HG03342 (cell line): ENCODE measurements at regions not wholly inside any gene's neighbourhood (a gene's known extent, or its start where the extent isn't known, plus 50 kb on each side); places are given as distances from the start of the nearest gene placed in this dataset.

Source experiments
- ATAC-seq: cut with Tn5 transposase; IDR thresholded peaks from one replicate; pipeline ENCODE4 v1.9.1; 2021; ENCODE audit warnings: mild to moderate bottlenecking, moderate library complexity; ENCODE audit not compliant: unreplicated experiment

GRCh38 chr2:195606179-195606578 lies 50.8 kb upstream of the SLC39A10 start:
- ATAC-seq = no peak

- no peak for ATAC-seq
Measured at GRCh38 chr2:195604706-195605105, 52.3 kb upstream of the SLC39A10 start.

- no peak for ATAC-seq
Measured at GRCh38 chr2:195603998-195604397, 53.0 kb upstream of the SLC39A10 start.

GRCh38 chr2:195603408-195603807 lies 53.6 kb upstream of the SLC39A10 start:
- no peak for ATAC-seq

GRCh38 chr2:195602687-195603086 lies 54.3 kb upstream of the SLC39A10 start:
- ATAC-seq = no peak

GRCh38 chr2:195601361-195601760 lies 55.7 kb upstream of the SLC39A10 start:
- no peak for ATAC-seq

- no peak for ATAC-seq
Measured at GRCh38 chr2:195600778-195601177, 56.2 kb upstream of the SLC39A10 start.

- no peak for ATAC-seq
Measured at GRCh38 chr2:195596840-195597239, 60.2 kb upstream of the SLC39A10 start.

- ATAC-seq = peak; percentile 65
Measured at GRCh38 chr2:195595825-195596224, 61.2 kb upstream of the SLC39A10 start.

- ATAC-seq = no peak
Measured at GRCh38 chr2:195594919-195595694, 61.9 kb upstream of the SLC39A10 start.

- ATAC-seq = peak; percentile 64
Measured at GRCh38 chr2:195594248-195594647, 62.8 kb upstream of the SLC39A10 start.

GRCh38 chr2:195592105-195592504 lies 64.9 kb upstream of the SLC39A10 start:
- ATAC-seq = no peak

GRCh38 chr2:195590861-195591205 lies 66.2 kb upstream of the SLC39A10 start:
- no peak for ATAC-seq

- no peak for ATAC-seq
Measured at GRCh38 chr2:195590199-195590860, 66.7 kb upstream of the SLC39A10 start.

GRCh38 chr2:195587966-195588365 lies 69.1 kb upstream of the SLC39A10 start:
- no peak for ATAC-seq

- ATAC-seq = no peak
Measured at GRCh38 chr2:195586062-195586714, 70.8 kb upstream of the SLC39A10 start.

GRCh38 chr2:195582188-195582587 lies 74.8 kb upstream of the SLC39A10 start:
- ATAC-seq = no peak

GRCh38 chr2:195579776-195580555 lies 77.1 kb upstream of the SLC39A10 start:
- peak; percentile 68 for ATAC-seq

- ATAC-seq = peak; percentile 66
Measured at GRCh38 chr2:195575879-195576401, 81.1 kb upstream of the SLC39A10 start.

- ATAC-seq = no peak
Measured at GRCh38 chr2:195575016-195575415, 82.0 kb upstream of the SLC39A10 start.

GRCh38 chr2:195574312-195574711 lies 82.7 kb upstream of the SLC39A10 start:
- ATAC-seq = no peak
